NOMO-1 (cell line): ENCODE measurements at regions not wholly inside any gene's neighbourhood (a gene's known extent, or its start where the extent isn't known, plus 50 kb on each side); places are given as distances from the start of the nearest gene placed in this dataset.

Experiments used
- DNase-seq, 2 experiments: peaks; one replicate each; lab custom pipeline; 2025; ENCODE audit not compliant: unreplicated experiment in 2 of 2; lab: John Stamatoyannopoulos, UW

- DNase-seq: no peak
These were observed 79.6 kb upstream of the HMHB1 start for GRCh38 chr5:143732402-143732801.

GRCh38 chr5:143730112-143730801 is 81.7 kb upstream of the HMHB1 start:
- no peak for DNase-seq

- DNase-seq: no peak
These were observed 82.5 kb upstream of the HMHB1 start for GRCh38 chr5:143729334-143729946.

GRCh38 chr5:143723159-143723558 is 88.8 kb upstream of the HMHB1 start:
- DNase-seq: no peak

GRCh38 chr5:143721925-143722324 is 90.0 kb upstream of the HMHB1 start:
- DNase-seq: no peak

- no peak for DNase-seq
These were observed 91.3 kb upstream of the HMHB1 start for GRCh38 chr5:143720689-143721088.

- DNase-seq: no peak
These were observed 94.6 kb upstream of the HMHB1 start for GRCh38 chr5:143717400-143717799.

- no peak for DNase-seq
These were observed 95.1 kb upstream of the HMHB1 start for GRCh38 chr5:143716881-143717280.

- DNase-seq: no peak
These were observed 96.3 kb upstream of the HMHB1 start for GRCh38 chr5:143715616-143716015.

- peak; percentile 47 to 83 for DNase-seq
These were observed 97.3 kb upstream of the HMHB1 start for GRCh38 chr5:143714629-143715028.

- DNase-seq: no peak
These were observed 98.6 kb upstream of the HMHB1 start for GRCh38 chr5:143713047-143714003.

- DNase-seq: no peak
These were observed 103.3 kb upstream of the HMHB1 start for GRCh38 chr5:143708672-143709071.

- no peak for DNase-seq
These were observed 104.2 kb upstream of the HMHB1 start for GRCh38 chr5:143707806-143708205.

- DNase-seq: no peak
These were observed 106.6 kb upstream of the HMHB1 start for GRCh38 chr5:143705381-143705780.

GRCh38 chr5:143703659-143704058 is 108.3 kb upstream of the HMHB1 start:
- no peak for DNase-seq

GRCh38 chr5:143701493-143701892 is 110.5 kb upstream of the HMHB1 start:
- no peak for DNase-seq

GRCh38 chr5:143700994-143701393 is 111.0 kb upstream of the HMHB1 start:
- no peak for DNase-seq

- DNase-seq: no peak
These were observed 112.8 kb upstream of the HMHB1 start for GRCh38 chr5:143699121-143699520.

- DNase-seq: no peak
These were observed 113.4 kb upstream of the HMHB1 start for GRCh38 chr5:143698574-143698973.

GRCh38 chr5:143696921-143697320 is 115.0 kb upstream of the HMHB1 start:
- DNase-seq: no peak

GRCh38 chr5:143695941-143696340 is 116.0 kb upstream of the HMHB1 start:
- DNase-seq: no peak
